ENCODE measurements at regions not wholly inside any gene's neighbourhood (a gene's known extent, or its start where the extent isn't known, plus 50 kb on each side); places are given as distances from the start of the nearest gene placed in this dataset.

- H3K4me3 ChIP-seq (ENCODE audit: low read length), result no peak overlapping the region
- H3K4me1 ChIP-seq (ENCODE audit: control insufficient read depth, low read depth, low read length), result no peaks in the 10 kb centered on the region
- no peaks in the 10 kb centered on the region for H3K36me3 ChIP-seq (ENCODE audit: control insufficient read depth, low read depth, low read length)
- H3K27ac ChIP-seq (ENCODE audit: low read length), result no peak overlapping the region
- H3K9ac ChIP-seq (ENCODE audit: low read length), result no peak overlapping the region
- no peaks in the 10 kb centered on the region for H3K9me3 ChIP-seq (ENCODE audit: control insufficient read depth, low read depth, low read length)
- H3K27me3 ChIP-seq (ENCODE audit: control insufficient read depth, insufficient read depth, low read length), result no peaks in the 10 kb centered on the region
Measured at GRCh38 chr4:54954656-54955388, 170.6 kb downstream of the KDR start.

GRCh38 chr4:54946741-54947140 lies 178.7 kb downstream of the KDR start:
- H3K4me1 ChIP-seq (ENCODE audit: control insufficient read depth, low read depth, low read length), result no peaks in the 10 kb centered on the region
- H3K36me3 ChIP-seq (ENCODE audit: control insufficient read depth, low read depth, low read length), result no peaks in the 10 kb centered on the region
- no peak overlapping the region for H3K27ac ChIP-seq (ENCODE audit: low read length)
- no peak overlapping the region for H3K4me3 ChIP-seq (ENCODE audit: low read length)
- H3K9ac ChIP-seq (ENCODE audit: low read length), result no peak overlapping the region
- H3K9me3 ChIP-seq (ENCODE audit: control insufficient read depth, low read depth, low read length), result no peaks in the 10 kb centered on the region
- H3K27me3 ChIP-seq (ENCODE audit: control insufficient read depth, insufficient read depth, low read length), result no peaks in the 10 kb centered on the region

GRCh38 chr4:54945838-54946237 lies 179.6 kb downstream of the KDR start:
- no peak overlapping the region for H3K4me3 ChIP-seq (ENCODE audit: low read length)
- no peaks in the 10 kb centered on the region for H3K27me3 ChIP-seq (ENCODE audit: control insufficient read depth, insufficient read depth, low read length)
- no peaks in the 10 kb centered on the region for H3K4me1 ChIP-seq (ENCODE audit: control insufficient read depth, low read depth, low read length)
- no peak overlapping the region for H3K27ac ChIP-seq (ENCODE audit: low read length)
- H3K9me3 ChIP-seq (ENCODE audit: control insufficient read depth, low read depth, low read length), result no peaks in the 10 kb centered on the region
- H3K36me3 ChIP-seq (ENCODE audit: control insufficient read depth, low read depth, low read length), result no peaks in the 10 kb centered on the region
- no peak overlapping the region for H3K9ac ChIP-seq (ENCODE audit: low read length)

GRCh38 chr4:54942721-54943120 lies 182.7 kb downstream of the KDR start:
- Histone ChIP-seq H3K27ac (ENCODE audit: low read length) (no peak overlapping the region), H3K27me3 (ENCODE audit: control insufficient read depth, insufficient read depth, low read length) (no peaks in the 10 kb centered on the region), H3K36me3 (ENCODE audit: control insufficient read depth, low read depth, low read length) (no peaks in the 10 kb centered on the region), H3K9ac (ENCODE audit: low read length) (no peak overlapping the region), H3K9me3 (ENCODE audit: control insufficient read depth, low read depth, low read length) (no peaks in the 10 kb centered on the region), H3K4me3 (ENCODE audit: low read length) (no peak overlapping the region), H3K4me1 (ENCODE audit: control insufficient read depth, low read depth, low read length) (no peaks in the 10 kb centered on the region)

GRCh38 chr4:54941994-54942552 lies 183.3 kb downstream of the KDR start:
- Histone ChIP-seq H3K4me3 (ENCODE audit: low read length) (no peak overlapping the region), H3K9me3 (ENCODE audit: control insufficient read depth, low read depth, low read length) (no peaks in the 10 kb centered on the region), H3K27ac (ENCODE audit: low read length) (no peak overlapping the region), H3K36me3 (ENCODE audit: control insufficient read depth, low read depth, low read length) (no peaks in the 10 kb centered on the region), H3K9ac (ENCODE audit: low read length) (no peak overlapping the region), H3K27me3 (ENCODE audit: control insufficient read depth, insufficient read depth, low read length) (no peaks in the 10 kb centered on the region), H3K4me1 (ENCODE audit: control insufficient read depth, low read depth, low read length) (no peaks in the 10 kb centered on the region)

GRCh38 chr4:54940996-54941865 lies 184.2 kb downstream of the KDR start:
- Histone ChIP-seq H3K27ac (ENCODE audit: low read length) (no peak overlapping the region), H3K27me3 (ENCODE audit: control insufficient read depth, insufficient read depth, low read length) (no peaks in the 10 kb centered on the region), H3K4me3 (ENCODE audit: low read length) (no peak overlapping the region), H3K9ac (ENCODE audit: low read length) (no peak overlapping the region), H3K9me3 (ENCODE audit: control insufficient read depth, low read depth, low read length) (no peaks in the 10 kb centered on the region), H3K4me1 (ENCODE audit: control insufficient read depth, low read depth, low read length) (no peaks in the 10 kb centered on the region), H3K36me3 (ENCODE audit: control insufficient read depth, low read depth, low read length) (no peaks in the 10 kb centered on the region)

GRCh38 chr4:54937501-54937900 lies 187.9 kb downstream of the KDR start:
- no peak overlapping the region for H3K4me3 ChIP-seq (ENCODE audit: low read length)
- H3K27me3 ChIP-seq (ENCODE audit: control insufficient read depth, insufficient read depth, low read length), result no peaks in the 10 kb centered on the region
- no peaks in the 10 kb centered on the region for H3K4me1 ChIP-seq (ENCODE audit: control insufficient read depth, low read depth, low read length)
- H3K9ac ChIP-seq (ENCODE audit: low read length), result no peak overlapping the region
- no peaks in the 10 kb centered on the region for H3K9me3 ChIP-seq (ENCODE audit: control insufficient read depth, low read depth, low read length)
- no peak overlapping the region for H3K27ac ChIP-seq (ENCODE audit: low read length)
- H3K36me3 ChIP-seq (ENCODE audit: control insufficient read depth, low read depth, low read length), result no peaks in the 10 kb centered on the region

GRCh38 chr4:54933579-54933978 lies 191.8 kb downstream of the KDR start:
- Histone ChIP-seq H3K36me3 (ENCODE audit: control insufficient read depth, low read depth, low read length) (no peaks in the 10 kb centered on the region), H3K9me3 (ENCODE audit: control insufficient read depth, low read depth, low read length) (no peaks in the 10 kb centered on the region), H3K4me3 (ENCODE audit: low read length) (no peak overlapping the region), H3K4me1 (ENCODE audit: control insufficient read depth, low read depth, low read length) (no peaks in the 10 kb centered on the region), H3K9ac (ENCODE audit: low read length) (no peak overlapping the region), H3K27ac (ENCODE audit: low read length) (no peak overlapping the region), H3K27me3 (ENCODE audit: control insufficient read depth, insufficient read depth, low read length) (no peaks in the 10 kb centered on the region)

GRCh38 chr4:54930226-54930625 lies 195.2 kb downstream of the KDR start:
- Histone ChIP-seq H3K27ac (ENCODE audit: low read length) (no peak overlapping the region), H3K4me1 (ENCODE audit: control insufficient read depth, low read depth, low read length) (no peaks in the 10 kb centered on the region), H3K9ac (ENCODE audit: low read length) (no peak overlapping the region), H3K4me3 (ENCODE audit: low read length) (no peak overlapping the region), H3K9me3 (ENCODE audit: control insufficient read depth, low read depth, low read length) (no peaks in the 10 kb centered on the region), H3K27me3 (ENCODE audit: control insufficient read depth, insufficient read depth, low read length) (no peaks in the 10 kb centered on the region), H3K36me3 (ENCODE audit: control insufficient read depth, low read depth, low read length) (no peaks in the 10 kb centered on the region)

GRCh38 chr4:54929459-54929858 lies 195.9 kb downstream of the KDR start:
- Histone ChIP-seq H3K4me1 (ENCODE audit: control insufficient read depth, low read depth, low read length) (no peaks in the 10 kb centered on the region), H3K9me3 (ENCODE audit: control insufficient read depth, low read depth, low read length) (no peaks in the 10 kb centered on the region), H3K27ac (ENCODE audit: low read length) (no peak overlapping the region), H3K36me3 (ENCODE audit: control insufficient read depth, low read depth, low read length) (no peaks in the 10 kb centered on the region), H3K4me3 (ENCODE audit: low read length) (no peak overlapping the region), H3K27me3 (ENCODE audit: control insufficient read depth, insufficient read depth, low read length) (no peaks in the 10 kb centered on the region), H3K9ac (ENCODE audit: low read length) (no peak overlapping the region)

GRCh38 chr4:54924891-54925290 lies 200.5 kb downstream of the KDR start:
- H3K9ac ChIP-seq (ENCODE audit: low read length), result no peak overlapping the region
- no peaks in the 10 kb centered on the region for H3K27me3 ChIP-seq (ENCODE audit: control insufficient read depth, insufficient read depth, low read length)
- no peaks in the 10 kb centered on the region for H3K4me1 ChIP-seq (ENCODE audit: control insufficient read depth, low read depth, low read length)
- no peak overlapping the region for H3K27ac ChIP-seq (ENCODE audit: low read length)
- no peaks in the 10 kb centered on the region for H3K36me3 ChIP-seq (ENCODE audit: control insufficient read depth, low read depth, low read length)
- H3K4me3 ChIP-seq (ENCODE audit: low read length), result no peak overlapping the region
- no peaks in the 10 kb centered on the region for H3K9me3 ChIP-seq (ENCODE audit: control insufficient read depth, low read depth, low read length)
